ENCODE measurements at regions not wholly inside any gene's neighbourhood (a gene's known extent, or its start where the extent isn't known, plus 50 kb on each side); places are given as distances from the start of the nearest gene placed in this dataset.

DNA sequence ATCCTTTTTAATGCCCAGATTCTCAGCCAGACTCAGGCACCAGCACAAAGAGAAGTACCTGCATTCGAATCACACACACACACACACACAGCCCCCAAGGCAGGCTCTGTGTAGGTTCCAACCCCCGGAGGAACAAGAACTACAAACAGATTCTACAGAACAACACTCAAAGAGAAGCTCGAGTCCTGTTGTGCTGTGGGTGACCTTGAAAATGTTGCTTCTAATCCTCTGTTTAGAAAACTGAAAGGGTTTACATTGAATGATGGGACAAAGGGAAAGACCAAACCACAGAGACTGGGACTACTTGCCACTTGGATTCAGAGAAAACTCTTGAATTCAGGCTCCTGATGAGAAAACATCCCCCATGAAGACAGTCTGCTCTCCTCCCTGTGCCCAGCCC, 568.8 kb upstream of the C16orf82 start:
- TF ChIP-seq, protein P1, sequence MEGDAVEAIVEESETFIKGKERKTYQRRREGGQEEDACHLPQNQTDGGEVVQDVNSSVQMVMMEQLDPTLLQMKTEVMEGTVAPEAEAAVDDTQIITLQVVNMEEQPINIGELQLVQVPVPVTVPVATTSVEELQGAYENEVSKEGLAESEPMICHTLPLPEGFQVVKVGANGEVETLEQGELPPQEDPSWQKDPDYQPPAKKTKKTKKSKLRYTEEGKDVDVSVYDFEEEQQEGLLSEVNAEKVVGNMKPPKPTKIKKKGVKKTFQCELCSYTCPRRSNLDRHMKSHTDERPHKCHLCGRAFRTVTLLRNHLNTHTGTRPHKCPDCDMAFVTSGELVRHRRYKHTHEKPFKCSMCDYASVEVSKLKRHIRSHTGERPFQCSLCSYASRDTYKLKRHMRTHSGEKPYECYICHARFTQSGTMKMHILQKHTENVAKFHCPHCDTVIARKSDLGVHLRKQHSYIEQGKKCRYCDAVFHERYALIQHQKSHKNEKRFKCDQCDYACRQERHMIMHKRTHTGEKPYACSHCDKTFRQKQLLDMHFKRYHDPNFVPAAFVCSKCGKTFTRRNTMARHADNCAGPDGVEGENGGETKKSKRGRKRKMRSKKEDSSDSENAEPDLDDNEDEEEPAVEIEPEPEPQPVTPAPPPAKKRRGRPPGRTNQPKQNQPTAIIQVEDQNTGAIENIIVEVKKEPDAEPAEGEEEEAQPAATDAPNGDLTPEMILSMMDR (IDR thresholded peaks at IDR 0.05): no peak
- TF ChIP-seq POLR2AphosphoS5 (IDR thresholded peaks at IDR 0.05; ENCODE audit: insufficient read depth in 1 of 2, low read depth in 1 of 2) (no peak), POLR2A (IDR thresholded peaks at IDR 0.05) (no peak)

Measured in vagina (tissue), 2 donors.